Loucy (cell line): ENCODE measurements at regions not wholly inside any gene's neighbourhood (a gene's known extent, or its start where the extent isn't known, plus 50 kb on each side); places are given as distances from the start of the nearest gene placed in this dataset.

ENCODE experiments used
- H2AFZ ChIP-seq: fragments of 200-600 bp; sonication (generic); 2 replicates; pipeline ENCODE4 v1.6.0; 2016; ENCODE audit warnings: antibody characterized with exemption, mild to moderate bottlenecking, low read length, moderate library complexity
- H3F3A ChIP-seq: fragments of 200-600 bp; 2 replicates; pipeline ENCODE4 v1.6.0; 2016; ENCODE audit warnings: antibody characterized with exemption, low read depth, mild to moderate bottlenecking
- H3K27me3 ChIP-seq: fragments of 200-600 bp; sonication (generic); 2 replicates; pipeline ENCODE4 v1.6.1; 2014; ENCODE audit warnings: low read length, mild to moderate bottlenecking; ENCODE audit not compliant: insufficient read depth, poor library complexity, severe bottlenecking
- H3K36me3 ChIP-seq: fragments of 200-600 bp; sonication (generic); 2 replicates; pipeline ENCODE4 v1.6.1; 2016; ENCODE audit warnings: low read length; ENCODE audit not compliant: insufficient read depth
- H3K4me1 ChIP-seq: fragments of 200-600 bp; sonication (generic); 2 replicates; pipeline ENCODE4 v1.5.1; 2014; ENCODE audit warnings: low read length, mild to moderate bottlenecking; ENCODE audit not compliant: insufficient read depth, poor library complexity, severe bottlenecking
- H3K4me2 ChIP-seq: fragments of 200-600 bp; sonication (generic); 2 replicates; pipeline ENCODE4 v1.6.0; 2014; ENCODE audit warnings: antibody characterized with exemption, low read length, low read depth, mild to moderate bottlenecking; ENCODE audit not compliant: poor library complexity, severe bottlenecking
- H3K4me3 ChIP-seq: fragments of 200-600 bp; sonication (generic); 2 replicates; pipeline ENCODE4 v1.5.1; 2014; ENCODE audit warnings: low read length, mild to moderate bottlenecking, mixed read lengths; ENCODE audit not compliant: poor library complexity, severe bottlenecking
- H3K79me2 ChIP-seq: fragments of 200-600 bp; sonication (generic); 2 replicates; pipeline ENCODE4 v1.6.1; 2014; ENCODE audit warnings: low read length; ENCODE audit not compliant: insufficient read depth
- H3K9ac ChIP-seq: fragments of 200-600 bp; sonication (generic); 2 replicates; pipeline ENCODE4 v1.6.0; 2014; ENCODE audit warnings: mild to moderate bottlenecking, low read depth, low read length, moderate library complexity; ENCODE audit not compliant: poor library complexity, severe bottlenecking
- H3K9me2 ChIP-seq: fragments of 200-600 bp; sonication (generic); replicated peaks from 2 replicates; pipeline ENCODE4 v1.6.1; 2016; ENCODE audit warnings: low read depth, low read length, mixed read lengths
- H3K9me3 ChIP-seq: fragments of 200-600 bp; sonication (generic); 2 replicates; pipeline ENCODE4 v1.6.1; 2014; ENCODE audit warnings: mild to moderate bottlenecking, antibody characterized with exemption, low read length, low read depth; ENCODE audit not compliant: insufficient read depth
- H4K20me1 ChIP-seq: fragments of 200-600 bp; sonication (generic); 2 replicates; pipeline ENCODE4 v1.6.0; 2014; ENCODE audit warnings: antibody characterized with exemption, low read length, mild to moderate bottlenecking; ENCODE audit not compliant: insufficient read depth, poor library complexity, severe bottlenecking
- EZH2phosphoT487 ChIP-seq: fragments of 200-600 bp; IDR thresholded peaks from 2 replicates; pipeline ENCODE4 v1.6.1; 2018; ENCODE audit warnings: antibody characterized with exemption, mild to moderate bottlenecking, moderate library complexity, borderline replicate concordance
- TF ChIP-seq, protein P1 (sequence below): fragments of 200-600 bp; sonication (generic); conservative IDR thresholded peaks from 2 replicates; pipeline ENCODE4 v1.5.1; 2014; ENCODE audit warnings: mild to moderate bottlenecking, antibody characterized with exemption, low read length

DNA sequence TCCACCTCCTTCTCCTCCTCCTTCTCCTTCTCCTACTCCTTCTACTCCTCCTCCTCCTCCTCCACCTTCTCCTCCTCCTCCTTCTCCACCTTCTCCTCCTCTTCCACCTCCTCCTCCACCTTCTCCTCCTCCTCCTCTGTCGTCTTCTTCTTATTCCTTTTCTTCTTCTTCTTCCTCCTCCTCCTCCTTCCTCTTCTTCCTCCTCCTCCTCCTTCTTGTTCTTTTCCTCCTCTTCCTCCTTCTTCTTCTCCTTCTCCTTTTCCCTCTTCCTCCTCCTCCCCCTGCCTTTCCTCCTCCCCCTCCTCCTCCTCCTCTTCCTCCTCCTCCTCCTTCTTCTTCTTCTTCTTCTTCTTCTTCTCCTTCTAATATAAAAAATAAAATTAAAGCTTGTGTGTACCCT is 971.2 kb upstream of the PIK3C3 start:
- no peaks in the 10 kb centered on the region for H3K27me3 ChIP-seq
- H3K4me3 ChIP-seq = no peak overlapping the region
- H3K4me1 ChIP-seq = no peaks in the 10 kb centered on the region
- H3K79me2 ChIP-seq = no peaks in the 10 kb centered on the region
- H3F3A ChIP-seq = no peaks in the 10 kb centered on the region
- no peaks in the 10 kb centered on the region for H4K20me1 ChIP-seq
- no peak overlapping the region for H3K4me2 ChIP-seq
- no peaks in the 10 kb centered on the region for H3K9me2 ChIP-seq
- TF ChIP-seq EZH2phosphoT487 = no peak
- TF ChIP-seq, protein P1, sequence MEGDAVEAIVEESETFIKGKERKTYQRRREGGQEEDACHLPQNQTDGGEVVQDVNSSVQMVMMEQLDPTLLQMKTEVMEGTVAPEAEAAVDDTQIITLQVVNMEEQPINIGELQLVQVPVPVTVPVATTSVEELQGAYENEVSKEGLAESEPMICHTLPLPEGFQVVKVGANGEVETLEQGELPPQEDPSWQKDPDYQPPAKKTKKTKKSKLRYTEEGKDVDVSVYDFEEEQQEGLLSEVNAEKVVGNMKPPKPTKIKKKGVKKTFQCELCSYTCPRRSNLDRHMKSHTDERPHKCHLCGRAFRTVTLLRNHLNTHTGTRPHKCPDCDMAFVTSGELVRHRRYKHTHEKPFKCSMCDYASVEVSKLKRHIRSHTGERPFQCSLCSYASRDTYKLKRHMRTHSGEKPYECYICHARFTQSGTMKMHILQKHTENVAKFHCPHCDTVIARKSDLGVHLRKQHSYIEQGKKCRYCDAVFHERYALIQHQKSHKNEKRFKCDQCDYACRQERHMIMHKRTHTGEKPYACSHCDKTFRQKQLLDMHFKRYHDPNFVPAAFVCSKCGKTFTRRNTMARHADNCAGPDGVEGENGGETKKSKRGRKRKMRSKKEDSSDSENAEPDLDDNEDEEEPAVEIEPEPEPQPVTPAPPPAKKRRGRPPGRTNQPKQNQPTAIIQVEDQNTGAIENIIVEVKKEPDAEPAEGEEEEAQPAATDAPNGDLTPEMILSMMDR = no peak
- no peaks in the 10 kb centered on the region for H3K9me3 ChIP-seq
- no peak overlapping the region for H2AFZ ChIP-seq
- no peak overlapping the region for H3K9ac ChIP-seq
- no peaks in the 10 kb centered on the region for H3K36me3 ChIP-seq

- Histone ChIP-seq H4K20me1 (no peaks in the 10 kb centered on the region), H3K4me1 (no peaks in the 10 kb centered on the region), H3F3A (no peaks in the 10 kb centered on the region), H3K79me2 (no peaks in the 10 kb centered on the region), H3K9ac (no peak overlapping the region), H2AFZ (no peak overlapping the region), H3K27me3 (no peaks in the 10 kb centered on the region), H3K4me3 (no peak overlapping the region), H3K4me2 (no peak overlapping the region), H3K9me2 (no peaks in the 10 kb centered on the region), H3K36me3 (no peaks in the 10 kb centered on the region), H3K9me3 (no peaks in the 10 kb centered on the region)
- TF ChIP-seq, protein P1 = no peak
- no peak for TF ChIP-seq EZH2phosphoT487
Observed at GRCh38 chr18:40980171-40980570, 974.9 kb upstream of the PIK3C3 start.

GRCh38 chr18:40976050-40976449 is 979.0 kb upstream of the PIK3C3 start:
- Histone ChIP-seq H3K79me2 (no peaks in the 10 kb centered on the region), H3K36me3 (no peaks in the 10 kb centered on the region), H3K9ac (no peak overlapping the region), H3K4me2 (no peak overlapping the region), H3F3A (no peaks in the 10 kb centered on the region), H3K27me3 (no peaks in the 10 kb centered on the region), H4K20me1 (no peaks in the 10 kb centered on the region), H3K9me3 (no peaks in the 10 kb centered on the region), H2AFZ (no peak overlapping the region), H3K4me1 (no peaks in the 10 kb centered on the region), H3K4me3 (no peak overlapping the region), H3K9me2 (no peaks in the 10 kb centered on the region)
- TF ChIP-seq, protein P1 = no peak
- TF ChIP-seq EZH2phosphoT487 = no peak
